Panc1 (cell line): ENCODE measurements at regions not wholly inside any gene's neighbourhood (a gene's known extent, or its start where the extent isn't known, plus 50 kb on each side); places are given as distances from the start of the nearest gene placed in this dataset.

Experiments used
- ATAC-seq: fragments of 200-7000 bp; cut with Tn5 transposase; 2 replicates; pipeline ENCODE4 v1.9.1; 2020; ENCODE audit warnings: mild to moderate bottlenecking, moderate library complexity
- BruUV-seq: library from RNA; stranded (reverse); fragments of 400-500 nt; replicated peaks from 2 replicates; lab custom pipeline; 2021; lab: Mats Ljungman, UMichigan
- CTCF ChIA-PET: fragments of 300-600 bp; sonication (Branson Sonifier 250); formaldehyde crosslinking; loops from one replicate; lab custom pipeline; 2022; ENCODE audit warnings: antibody characterized with exemption; lab: Charles Lee
- POLR2A ChIA-PET: fragments of 300-600 bp; sonication (Branson Sonifier 250); formaldehyde crosslinking; loops from one replicate; lab custom pipeline; 2022; ENCODE audit warnings: antibody characterized with exemption; lab: Charles Lee
- DNase-seq: peaks from one replicate; pipeline ENCODE4 v3.0.0-alpha.2; 2010; ENCODE audit warnings: low read depth, low spot score
- H3K27ac ChIP-seq: 2 replicates; pipeline ENCODE4 v1.5.1; 2011; ENCODE audit warnings: mild to moderate bottlenecking, low read length, inconsistent platforms
- H3K27me3 ChIP-seq: fragments of 200-500 bp; sonication (Bioruptor generic); 2 replicates; pipeline ENCODE4 v1.6.0; 2014; ENCODE audit warnings: low read length, inconsistent platforms; ENCODE audit not compliant: control insufficient read depth, insufficient read depth
- H3K36me3 ChIP-seq: fragments of 200-500 bp; sonication (Bioruptor generic); 2 replicates; pipeline ENCODE4 v1.5.1; 2014; ENCODE audit warnings: inconsistent platforms, mild to moderate bottlenecking, low read length, moderate library complexity; ENCODE audit not compliant: control insufficient read depth, insufficient read depth
- H3K4me1 ChIP-seq: 2 replicates; pipeline ENCODE4 v1.5.1; 2011; ENCODE audit warnings: inconsistent platforms, mild to moderate bottlenecking, low read length, moderate library complexity; ENCODE audit not compliant: control insufficient read depth, insufficient read depth
- H3K4me3 ChIP-seq, 2 experiments: 2 replicates each; pipeline ENCODE4 v1.5.1; 2011 to 2012; ENCODE audit warnings: low read depth in 2 of 2, low read length in 2 of 2, mild to moderate bottlenecking in 2 of 2, inconsistent platforms in 1 of 2, moderate library complexity in 1 of 2
- H3K9me3 ChIP-seq: fragments of 200-500 bp; sonication (Bioruptor generic); 2 replicates; pipeline ENCODE4 v1.5.1; 2014; ENCODE audit warnings: low read depth, mild to moderate bottlenecking, inconsistent platforms, low read length, moderate library complexity; ENCODE audit not compliant: control insufficient read depth, insufficient read depth
- POLR2AphosphoS5 ChIP-seq: IDR thresholded peaks from 2 replicates; pipeline ENCODE4 v1.6.1; 2012; ENCODE audit warnings: mild to moderate bottlenecking, low read depth, low read length, moderate library complexity
- SIN3A ChIP-seq: IDR thresholded peaks from 2 replicates; pipeline ENCODE4 v1.6.1; 2012; ENCODE audit warnings: low read depth, mild to moderate bottlenecking, low read length, moderate library complexity, borderline replicate concordance; ENCODE audit not compliant: insufficient read depth
- TCF7L2 ChIP-seq: IDR thresholded peaks from 2 replicates; pipeline ENCODE4 v1.6.1; 2011; ENCODE audit warnings: mild to moderate bottlenecking, low read depth, low read length, inconsistent platforms
- in situ Hi-C: cut with HindIII; loops from 2 replicates; pipeline ENCODE4 v1.10.0; 2016; ENCODE audit warnings: low sequenced_read_pairs, low pct_unique_long_range_greater_than_20kb
- intact Hi-C: fragments of 100-400 bp; cut with micrococcal nuclease; formaldehyde crosslinking; loops from one replicate; pipeline ENCODE4 v1.10.0; 2022; ENCODE audit not compliant: unreplicated experiment
- TF ChIP-seq, protein P1 (sequence below), 2 experiments: IDR thresholded peaks; 2 replicates each; pipeline ENCODE4 v1.6.1; 2011 to 2012; ENCODE audit warnings: low read depth in 2 of 2, control low read depth in 1 of 2, low read length in 1 of 2, mild to moderate bottlenecking in 1 of 2, moderate library complexity in 1 of 2; ENCODE audit not compliant: insufficient read depth in 1 of 2
- TF ChIP-seq, protein P2 (sequence below): fragments of 450-650 bp; IDR thresholded peaks from 2 replicates; pipeline ENCODE4 v1.5.1; 2017; ENCODE audit warnings: mild to moderate bottlenecking

DNA sequence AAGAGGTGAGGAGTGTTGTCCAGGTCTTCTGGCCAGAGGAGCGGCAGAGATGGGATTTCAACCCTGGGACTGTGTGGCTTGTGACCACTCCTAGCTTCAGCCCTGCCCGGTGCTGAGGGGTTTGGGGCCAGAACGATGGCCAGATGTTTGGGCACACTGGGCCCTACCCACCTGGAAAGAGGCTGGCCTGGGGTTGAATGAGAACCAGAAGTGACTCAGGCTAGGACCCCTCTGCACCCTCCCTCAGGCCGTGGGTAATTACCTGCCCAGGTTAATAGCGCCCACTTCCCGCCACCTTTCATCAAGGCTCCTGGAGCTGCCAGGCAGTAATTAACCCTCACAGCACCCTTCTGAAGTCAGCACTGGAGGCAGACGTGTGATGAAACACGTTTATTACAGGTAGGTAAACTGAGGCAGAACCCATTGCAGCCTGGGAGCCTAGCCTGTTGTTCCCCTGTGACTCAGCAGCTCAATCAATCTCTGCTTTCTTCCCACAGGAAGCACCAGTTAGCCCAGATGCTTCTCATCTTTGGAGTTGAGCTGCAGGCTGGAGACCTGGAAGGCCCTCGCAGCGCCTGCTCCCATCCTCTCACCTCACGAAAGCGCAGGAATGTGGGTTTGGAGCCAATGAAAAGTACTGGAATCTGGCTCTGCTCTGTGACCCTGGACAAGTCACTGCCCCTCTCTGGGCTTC lies 120.8 kb downstream of the CEBPB start:
- DNase-seq (no peak), ATAC-seq (no peak)
- H3K36me3 ChIP-seq: no peaks in the 10 kb centered on the region
- H3K27ac ChIP-seq: peak overlapping the region; percentile 80
- H3K4me1 ChIP-seq: peaks cover 43% of the 10 kb centered on the region
- no peaks in the 10 kb centered on the region for H3K27me3 ChIP-seq
- in situ Hi-C loops (no loop called here), intact Hi-C loops (no loop called here)
- no TSS peak for BruUV-seq
- CTCF ChIA-PET: no interaction called here
- no peaks in the 10 kb centered on the region for H3K9me3 ChIP-seq
- TF ChIP-seq TCF7L2 (no peak), POLR2AphosphoS5 (no peak), SIN3A (no peak)
- TF ChIP-seq, protein P1, sequence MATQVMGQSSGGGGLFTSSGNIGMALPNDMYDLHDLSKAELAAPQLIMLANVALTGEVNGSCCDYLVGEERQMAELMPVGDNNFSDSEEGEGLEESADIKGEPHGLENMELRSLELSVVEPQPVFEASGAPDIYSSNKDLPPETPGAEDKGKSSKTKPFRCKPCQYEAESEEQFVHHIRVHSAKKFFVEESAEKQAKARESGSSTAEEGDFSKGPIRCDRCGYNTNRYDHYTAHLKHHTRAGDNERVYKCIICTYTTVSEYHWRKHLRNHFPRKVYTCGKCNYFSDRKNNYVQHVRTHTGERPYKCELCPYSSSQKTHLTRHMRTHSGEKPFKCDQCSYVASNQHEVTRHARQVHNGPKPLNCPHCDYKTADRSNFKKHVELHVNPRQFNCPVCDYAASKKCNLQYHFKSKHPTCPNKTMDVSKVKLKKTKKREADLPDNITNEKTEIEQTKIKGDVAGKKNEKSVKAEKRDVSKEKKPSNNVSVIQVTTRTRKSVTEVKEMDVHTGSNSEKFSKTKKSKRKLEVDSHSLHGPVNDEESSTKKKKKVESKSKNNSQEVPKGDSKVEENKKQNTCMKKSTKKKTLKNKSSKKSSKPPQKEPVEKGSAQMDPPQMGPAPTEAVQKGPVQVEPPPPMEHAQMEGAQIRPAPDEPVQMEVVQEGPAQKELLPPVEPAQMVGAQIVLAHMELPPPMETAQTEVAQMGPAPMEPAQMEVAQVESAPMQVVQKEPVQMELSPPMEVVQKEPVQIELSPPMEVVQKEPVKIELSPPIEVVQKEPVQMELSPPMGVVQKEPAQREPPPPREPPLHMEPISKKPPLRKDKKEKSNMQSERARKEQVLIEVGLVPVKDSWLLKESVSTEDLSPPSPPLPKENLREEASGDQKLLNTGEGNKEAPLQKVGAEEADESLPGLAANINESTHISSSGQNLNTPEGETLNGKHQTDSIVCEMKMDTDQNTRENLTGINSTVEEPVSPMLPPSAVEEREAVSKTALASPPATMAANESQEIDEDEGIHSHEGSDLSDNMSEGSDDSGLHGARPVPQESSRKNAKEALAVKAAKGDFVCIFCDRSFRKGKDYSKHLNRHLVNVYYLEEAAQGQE (IDR thresholded peaks at IDR 0.05; ENCODE audit: insufficient read depth in 1 of 2, low read depth in 2 of 2, low read length in 1 of 2): no peak
- TF ChIP-seq, protein P2, sequence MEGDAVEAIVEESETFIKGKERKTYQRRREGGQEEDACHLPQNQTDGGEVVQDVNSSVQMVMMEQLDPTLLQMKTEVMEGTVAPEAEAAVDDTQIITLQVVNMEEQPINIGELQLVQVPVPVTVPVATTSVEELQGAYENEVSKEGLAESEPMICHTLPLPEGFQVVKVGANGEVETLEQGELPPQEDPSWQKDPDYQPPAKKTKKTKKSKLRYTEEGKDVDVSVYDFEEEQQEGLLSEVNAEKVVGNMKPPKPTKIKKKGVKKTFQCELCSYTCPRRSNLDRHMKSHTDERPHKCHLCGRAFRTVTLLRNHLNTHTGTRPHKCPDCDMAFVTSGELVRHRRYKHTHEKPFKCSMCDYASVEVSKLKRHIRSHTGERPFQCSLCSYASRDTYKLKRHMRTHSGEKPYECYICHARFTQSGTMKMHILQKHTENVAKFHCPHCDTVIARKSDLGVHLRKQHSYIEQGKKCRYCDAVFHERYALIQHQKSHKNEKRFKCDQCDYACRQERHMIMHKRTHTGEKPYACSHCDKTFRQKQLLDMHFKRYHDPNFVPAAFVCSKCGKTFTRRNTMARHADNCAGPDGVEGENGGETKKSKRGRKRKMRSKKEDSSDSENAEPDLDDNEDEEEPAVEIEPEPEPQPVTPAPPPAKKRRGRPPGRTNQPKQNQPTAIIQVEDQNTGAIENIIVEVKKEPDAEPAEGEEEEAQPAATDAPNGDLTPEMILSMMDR: no peak
- no peak overlapping the region for H3K4me3 ChIP-seq
- POLR2A ChIA-PET: no interaction called here

DNA sequence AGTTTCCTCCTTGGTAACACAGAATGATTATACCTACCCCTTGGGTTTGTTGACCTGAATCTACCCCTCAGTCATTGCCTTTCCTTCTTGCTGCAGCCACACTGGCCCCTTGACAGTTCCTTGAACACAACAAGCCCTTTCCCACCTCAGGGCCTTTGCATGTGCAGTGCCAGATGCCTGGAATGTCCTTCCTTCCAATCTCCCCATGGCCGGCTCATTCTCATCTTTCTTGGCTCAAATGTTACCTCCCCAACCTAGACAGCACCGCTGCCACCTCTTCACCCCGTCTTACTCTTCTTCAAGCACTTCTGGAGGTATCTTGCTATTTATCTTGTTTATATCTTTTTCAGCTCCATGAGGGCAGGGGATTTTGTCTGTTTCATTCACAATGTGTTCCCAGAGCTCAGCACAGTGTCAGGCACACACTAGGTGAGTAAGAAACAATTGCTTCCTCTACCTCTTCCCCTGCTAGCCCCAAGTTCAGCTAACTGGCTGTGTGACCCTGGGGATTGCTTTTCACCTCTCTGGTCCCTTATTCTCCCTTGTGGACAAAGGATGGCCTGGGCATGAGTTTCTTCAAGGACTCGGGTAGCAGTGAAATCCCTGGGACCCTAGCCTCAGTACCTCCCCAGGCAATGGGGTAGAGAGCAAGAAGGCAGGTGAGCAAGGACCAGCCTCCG lies 121.5 kb downstream of the CEBPB start:
- no peaks in the 10 kb centered on the region for H3K9me3 ChIP-seq
- no peaks in the 10 kb centered on the region for H3K36me3 ChIP-seq
- intact Hi-C loops (no loop called here), in situ Hi-C loops (no loop called here)
- no TSS peak for BruUV-seq
- no peak for DNase-seq
- peaks cover 43% of the 10 kb centered on the region for H3K4me1 ChIP-seq
- ChIA-PET CTCF (no interaction called here), POLR2A (no interaction called here)
- no peak overlapping the region for H3K4me3 ChIP-seq
- ATAC-seq: no peak
- TF ChIP-seq SIN3A (no peak), POLR2AphosphoS5 (no peak), TCF7L2 (no peak)
- TF ChIP-seq, protein P2: no peak
- TF ChIP-seq, protein P1 (IDR thresholded peaks at IDR 0.05; ENCODE audit: insufficient read depth in 1 of 2, low read depth in 2 of 2, low read length in 1 of 2): no peak
- no peaks in the 10 kb centered on the region for H3K27me3 ChIP-seq
- H3K27ac ChIP-seq: peak overlapping the region; percentile 80
